ENCODE measurements at regions not wholly inside any gene's neighbourhood (a gene's known extent, or its start where the extent isn't known, plus 50 kb on each side); places are given as distances from the start of the nearest gene placed in this dataset.
"Not testable (repeated sequence)": the region's sequence is repeated elsewhere in the genome, so short reads cannot be mapped to it uniquely, and the experiment has no call there.

- TF ChIP-seq CTCF (optimal IDR thresholded peaks at IDR 0.05 in 1 of 3, IDR thresholded peaks at IDR 0.05 in 1 of 3, conservative IDR thresholded peaks at IDR 0.05 in 1 of 3; ENCODE audit: extremely low read depth in 1 of 3, insufficient read depth in 2 of 3, low read length in 3 of 3); EZH2 (IDR thresholded peaks at IDR 0.05; ENCODE audit: low read length): not testable (repeated sequence)
Observed at GRCh38 chr9:64368644-64368942, 916.4 kb downstream of the FOXD4L5 start.
